GM12872 (cell line): ENCODE measurements at regions not wholly inside any gene's neighbourhood (a gene's known extent, or its start where the extent isn't known, plus 50 kb on each side); places are given as distances from the start of the nearest gene placed in this dataset.

Source experiments
- TF ChIP-seq, protein P1 (sequence below): IDR thresholded peaks from 3 replicates; pipeline ENCODE4 v1.5.1; 2011; ENCODE audit warnings: low read depth, mild to moderate bottlenecking, low read length, moderate library complexity; ENCODE audit not compliant: insufficient read depth

DNA sequence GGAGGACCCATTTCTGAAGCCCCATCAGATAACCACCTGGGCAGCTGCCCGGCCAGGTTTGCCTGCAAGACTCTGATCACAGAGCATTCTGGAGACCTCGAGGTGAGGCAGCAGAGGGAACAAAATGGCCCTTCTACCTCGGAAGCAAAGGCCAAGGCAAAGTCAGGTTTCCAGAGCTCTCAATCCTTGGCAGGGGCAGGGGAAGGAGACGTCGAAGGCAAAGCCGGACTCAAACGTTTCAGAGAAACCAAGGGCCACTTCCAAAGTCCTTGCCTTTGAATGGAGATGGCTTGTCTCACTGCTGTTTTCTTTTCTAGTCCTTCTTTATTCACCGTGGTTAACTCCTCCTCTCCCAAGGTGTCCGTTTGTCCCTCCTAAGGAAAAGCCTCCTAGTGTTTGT lies 355.3 kb downstream of the SOX9 start:
- TF ChIP-seq, protein P1, sequence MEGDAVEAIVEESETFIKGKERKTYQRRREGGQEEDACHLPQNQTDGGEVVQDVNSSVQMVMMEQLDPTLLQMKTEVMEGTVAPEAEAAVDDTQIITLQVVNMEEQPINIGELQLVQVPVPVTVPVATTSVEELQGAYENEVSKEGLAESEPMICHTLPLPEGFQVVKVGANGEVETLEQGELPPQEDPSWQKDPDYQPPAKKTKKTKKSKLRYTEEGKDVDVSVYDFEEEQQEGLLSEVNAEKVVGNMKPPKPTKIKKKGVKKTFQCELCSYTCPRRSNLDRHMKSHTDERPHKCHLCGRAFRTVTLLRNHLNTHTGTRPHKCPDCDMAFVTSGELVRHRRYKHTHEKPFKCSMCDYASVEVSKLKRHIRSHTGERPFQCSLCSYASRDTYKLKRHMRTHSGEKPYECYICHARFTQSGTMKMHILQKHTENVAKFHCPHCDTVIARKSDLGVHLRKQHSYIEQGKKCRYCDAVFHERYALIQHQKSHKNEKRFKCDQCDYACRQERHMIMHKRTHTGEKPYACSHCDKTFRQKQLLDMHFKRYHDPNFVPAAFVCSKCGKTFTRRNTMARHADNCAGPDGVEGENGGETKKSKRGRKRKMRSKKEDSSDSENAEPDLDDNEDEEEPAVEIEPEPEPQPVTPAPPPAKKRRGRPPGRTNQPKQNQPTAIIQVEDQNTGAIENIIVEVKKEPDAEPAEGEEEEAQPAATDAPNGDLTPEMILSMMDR, result no peak

- TF ChIP-seq, protein P1, result no peak
Observed at GRCh38 chr17:72476575-72476986, 355.8 kb downstream of the SOX9 start.

DNA sequence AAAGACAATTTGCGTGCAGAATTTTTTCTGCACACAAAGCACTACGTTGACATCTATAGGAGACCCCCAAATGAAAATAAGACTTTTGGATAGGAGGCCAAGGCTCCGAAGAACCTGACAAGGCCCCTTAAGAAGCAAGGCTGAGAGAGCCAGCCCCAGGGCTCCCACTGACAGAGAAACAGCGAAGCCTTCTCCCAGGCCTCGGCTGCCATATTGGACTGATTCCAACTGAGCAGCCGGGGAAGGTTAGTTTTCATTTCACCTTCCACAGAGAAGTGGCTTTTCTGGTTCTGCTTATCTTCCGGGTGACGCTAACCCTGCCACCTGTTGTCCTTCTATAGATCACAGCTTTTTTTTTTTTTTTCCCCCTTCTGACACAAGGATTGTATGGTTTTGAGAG lies 356.7 kb downstream of the SOX9 start:
- TF ChIP-seq, protein P1, result no peak

DNA sequence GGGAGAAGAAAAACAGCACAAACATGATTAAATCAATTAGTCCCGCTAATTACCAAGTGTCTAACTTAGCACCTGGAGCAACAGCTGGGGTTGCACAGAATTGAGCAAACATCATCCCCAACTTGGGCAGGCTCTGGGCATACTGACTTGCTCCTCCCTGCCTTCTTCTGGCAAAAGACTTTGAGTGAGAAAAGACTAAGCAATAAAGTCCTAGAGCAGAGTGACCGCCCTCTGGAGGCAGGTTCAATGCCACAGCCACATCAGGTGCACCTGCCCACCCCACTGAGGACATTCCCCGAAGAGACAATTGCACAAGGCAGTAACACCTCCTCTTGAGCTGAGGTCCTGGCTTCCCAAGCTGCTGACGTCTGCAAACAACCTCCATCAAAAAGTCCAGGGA lies 358.3 kb downstream of the SOX9 start:
- TF ChIP-seq, protein P1, result peak; percentile 37; the same call in 1 of the 3 replicates

DNA sequence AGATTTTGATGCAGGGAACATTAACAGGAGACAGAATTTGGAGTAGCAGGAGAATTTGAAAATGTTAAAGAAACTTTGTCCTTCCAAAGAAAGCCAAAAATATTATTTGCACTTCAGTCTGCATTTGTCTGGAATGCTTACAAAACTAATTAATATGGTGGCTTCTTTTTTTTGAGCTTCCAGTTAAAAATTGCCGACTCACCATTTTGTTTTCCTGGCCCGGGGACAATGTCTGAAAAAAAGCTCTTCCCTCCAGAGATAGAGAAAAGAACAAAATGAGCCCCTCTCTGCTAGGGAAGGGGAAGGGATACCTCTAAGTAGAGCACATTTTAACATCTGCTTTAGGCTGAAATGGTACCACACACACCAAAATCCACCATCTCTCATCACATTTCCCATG lies 360.8 kb downstream of the SOX9 start:
- TF ChIP-seq, protein P1, result no peak

DNA sequence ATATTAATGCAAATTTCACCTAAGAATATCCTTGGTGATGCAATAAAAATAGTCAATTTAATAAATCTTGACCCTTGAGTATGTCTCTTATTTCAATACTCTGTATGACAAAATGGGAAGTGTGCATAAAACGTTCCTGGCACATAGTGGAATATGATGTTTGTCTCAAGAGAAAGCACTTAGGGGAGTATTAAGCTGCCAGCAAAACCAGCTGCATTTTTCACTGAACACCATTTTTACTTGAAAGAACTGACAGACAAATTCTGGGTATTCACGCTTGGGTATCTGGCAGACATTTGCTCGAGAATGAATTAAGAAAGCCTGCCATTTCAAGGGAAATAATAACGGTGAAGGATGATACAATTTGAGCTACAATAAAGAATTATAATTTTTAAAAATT lies 364.8 kb downstream of the SOX9 start:
- TF ChIP-seq, protein P1, result no peak

DNA sequence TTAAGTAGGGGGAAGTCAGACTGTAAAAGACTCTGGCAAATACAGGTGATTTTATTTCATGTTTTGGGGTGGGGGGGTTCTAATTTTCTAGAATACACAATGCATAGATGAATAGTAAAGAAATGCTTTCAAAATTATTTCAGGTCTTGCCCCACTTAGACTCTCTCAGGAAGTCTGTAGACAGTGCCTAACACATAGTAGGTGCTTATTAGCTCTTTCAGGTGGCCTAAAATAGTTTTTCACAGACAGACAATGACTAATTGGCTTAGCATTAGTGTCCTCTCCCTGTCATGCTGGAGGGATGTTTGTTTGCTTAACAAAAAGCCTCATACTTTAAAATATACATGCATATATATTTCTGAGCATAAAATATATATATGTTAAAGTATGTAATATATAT lies 366.0 kb downstream of the SOX9 start:
- TF ChIP-seq, protein P1, result no peak
